HG02981 (cell line): ENCODE measurements at regions not wholly inside any gene's neighbourhood (a gene's known extent, or its start where the extent isn't known, plus 50 kb on each side); places are given as distances from the start of the nearest gene placed in this dataset.

Experiments used
- ATAC-seq: cut with Tn5 transposase; IDR thresholded peaks from one replicate; pipeline ENCODE4 v1.9.1; 2021; ENCODE audit warnings: mild to moderate bottlenecking, moderate library complexity; ENCODE audit not compliant: unreplicated experiment

DNA sequence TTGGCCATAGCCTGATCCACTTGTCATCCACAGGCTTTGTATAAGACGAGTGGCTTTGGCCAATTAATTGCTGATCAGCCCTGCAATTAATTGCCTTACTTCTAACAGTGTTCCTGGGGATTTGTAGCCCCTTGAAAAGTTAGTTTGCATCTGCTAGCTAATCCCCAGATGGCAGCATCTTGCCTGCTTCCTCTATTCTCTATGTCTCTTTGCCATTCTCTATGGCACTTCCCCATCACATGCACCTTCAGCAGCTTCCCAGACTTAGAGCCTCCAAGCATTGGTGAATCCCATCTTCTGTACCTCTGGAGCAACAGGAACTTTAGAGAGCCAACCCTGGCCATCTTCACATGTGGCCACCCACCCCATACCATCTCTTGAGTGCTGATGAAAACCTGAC, 197.0 kb upstream of the DMAC1 start:
- ATAC-seq, result no peak

DNA sequence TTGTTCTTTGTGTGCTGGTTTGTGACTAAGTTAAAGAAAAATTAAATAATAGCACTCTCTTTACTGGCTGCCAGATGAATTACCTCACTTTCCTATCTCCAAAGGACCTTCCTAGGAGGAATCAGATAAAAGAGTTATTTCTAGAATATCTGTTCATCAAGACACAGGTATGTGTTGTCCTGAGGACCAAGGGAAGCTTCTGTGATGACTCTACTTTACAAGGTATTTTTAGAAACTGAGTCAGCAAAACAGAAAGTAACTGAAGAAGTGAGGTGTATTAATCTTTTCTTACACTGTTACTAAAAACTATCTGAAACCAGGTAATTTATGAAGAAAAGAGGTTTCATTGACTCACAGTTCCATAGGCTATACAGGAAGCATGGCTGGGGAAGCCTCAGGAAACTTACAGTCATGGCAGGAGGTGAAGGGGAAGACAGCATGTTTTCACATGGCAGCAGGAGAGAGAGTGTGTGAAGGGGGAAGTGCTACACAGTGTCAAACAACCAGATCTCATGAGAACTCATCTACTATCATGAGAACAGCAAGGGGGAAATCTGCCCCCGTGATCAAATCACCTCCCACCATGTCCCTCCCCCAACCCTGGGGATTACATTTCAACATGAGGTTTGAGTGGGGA, 189.2 kb upstream of the DMAC1 start:
- no peak for ATAC-seq

DNA sequence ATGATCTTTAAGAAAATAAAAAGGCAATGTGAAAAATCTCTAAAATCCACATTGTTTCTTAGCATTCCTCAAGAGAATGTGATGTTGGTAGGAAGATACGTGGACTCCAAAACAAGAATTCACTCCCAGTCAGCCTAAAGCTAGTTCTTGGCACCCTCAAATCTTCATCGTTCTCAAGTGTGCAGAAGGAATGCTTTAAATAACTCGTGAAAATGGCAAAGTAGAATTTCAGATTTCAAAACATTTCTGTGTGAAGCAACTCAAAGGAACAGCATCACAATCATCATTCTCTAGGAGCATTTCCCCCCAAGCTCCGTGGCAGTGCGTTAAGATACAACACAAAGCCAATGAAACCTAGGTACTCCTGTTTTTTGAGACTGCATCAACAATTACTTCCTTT, 185.1 kb upstream of the DMAC1 start:
- ATAC-seq, result no peak

DNA sequence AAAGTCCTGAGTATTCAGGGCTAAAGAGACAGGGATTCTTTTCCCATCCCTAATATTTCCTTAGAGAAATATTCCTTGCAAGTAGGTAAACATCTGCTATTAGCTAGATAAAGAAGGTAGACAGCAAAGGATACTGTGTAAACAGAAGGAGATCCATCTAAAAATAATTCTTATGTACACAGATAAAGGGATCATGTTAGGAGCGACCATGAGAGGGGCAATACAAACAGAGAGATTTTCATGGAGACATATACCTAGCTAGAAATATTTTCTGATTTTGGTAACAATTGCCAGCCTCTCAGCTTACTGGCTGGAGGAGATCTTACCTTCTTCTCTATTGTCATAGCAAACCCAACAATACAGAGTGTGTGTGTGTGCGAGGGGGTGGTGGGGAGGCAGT, 184.6 kb upstream of the DMAC1 start:
- no peak for ATAC-seq

DNA sequence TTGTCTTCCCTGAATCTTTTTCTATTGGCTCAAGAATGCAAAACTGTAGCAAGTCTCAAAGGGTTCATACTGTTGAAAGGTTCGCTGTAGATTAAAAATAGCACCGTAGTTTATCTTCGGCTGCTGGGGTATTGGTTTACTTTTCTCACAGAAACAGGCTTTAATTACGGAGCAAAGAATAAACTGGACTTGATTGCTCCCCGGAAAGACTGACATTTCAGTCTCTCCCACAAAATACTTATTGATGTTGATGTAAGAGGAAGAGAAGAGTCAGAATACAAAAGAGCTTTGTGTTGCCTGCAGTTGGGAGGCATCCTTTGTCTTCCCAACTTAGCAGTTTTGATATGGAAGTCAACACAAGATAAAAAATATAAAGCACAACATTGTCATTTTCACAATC, 183.9 kb upstream of the DMAC1 start:
- no peak for ATAC-seq

DNA sequence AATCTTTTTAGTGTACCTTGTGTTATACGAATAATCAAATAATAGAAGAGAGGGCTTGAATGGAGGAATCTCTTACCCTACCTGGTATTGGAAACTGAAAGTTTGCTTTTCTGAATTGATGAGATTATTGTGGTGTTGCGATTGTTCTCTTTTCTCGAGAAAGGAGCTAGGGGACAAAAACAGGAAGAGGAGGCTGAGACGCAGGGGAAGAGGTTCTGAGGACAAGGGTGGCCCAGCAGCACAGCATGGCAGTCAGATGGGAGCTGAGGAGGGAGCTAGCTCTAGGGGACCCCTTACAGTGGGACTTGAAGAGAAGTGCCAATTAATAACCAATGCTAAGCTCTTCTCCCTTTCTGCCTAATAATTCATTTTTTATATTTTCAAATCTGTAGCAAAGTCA, 183.3 kb upstream of the DMAC1 start:
- no peak for ATAC-seq

DNA sequence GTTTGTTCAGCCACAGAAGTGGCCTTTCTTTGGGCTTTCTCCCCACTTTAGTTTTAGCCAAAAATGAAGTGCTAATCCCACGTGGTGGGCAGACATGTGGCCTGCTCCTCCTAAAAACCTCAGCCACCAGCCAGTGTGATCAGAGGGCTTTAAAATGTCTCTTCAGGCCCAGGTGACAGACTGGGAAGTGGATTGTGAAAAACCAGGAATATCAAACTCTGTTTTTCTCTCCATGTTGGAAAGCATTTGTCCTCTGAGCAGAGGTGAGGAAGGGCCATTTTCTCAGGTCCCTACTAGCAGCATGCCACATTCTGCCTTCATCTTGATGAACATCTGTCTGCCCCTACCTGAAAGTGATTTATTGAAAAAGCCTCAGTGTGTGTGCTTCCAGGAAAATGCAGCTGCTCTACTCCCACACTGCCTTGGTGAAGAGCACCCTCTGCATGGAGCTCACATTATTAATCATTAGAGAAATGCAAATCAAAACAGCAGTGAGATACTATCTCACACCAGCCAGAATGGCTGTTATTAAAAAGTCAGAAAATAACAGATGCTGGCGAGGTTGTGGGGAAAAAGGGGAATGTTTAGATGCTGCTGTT, 181.2 kb upstream of the DMAC1 start:
- no peak for ATAC-seq

DNA sequence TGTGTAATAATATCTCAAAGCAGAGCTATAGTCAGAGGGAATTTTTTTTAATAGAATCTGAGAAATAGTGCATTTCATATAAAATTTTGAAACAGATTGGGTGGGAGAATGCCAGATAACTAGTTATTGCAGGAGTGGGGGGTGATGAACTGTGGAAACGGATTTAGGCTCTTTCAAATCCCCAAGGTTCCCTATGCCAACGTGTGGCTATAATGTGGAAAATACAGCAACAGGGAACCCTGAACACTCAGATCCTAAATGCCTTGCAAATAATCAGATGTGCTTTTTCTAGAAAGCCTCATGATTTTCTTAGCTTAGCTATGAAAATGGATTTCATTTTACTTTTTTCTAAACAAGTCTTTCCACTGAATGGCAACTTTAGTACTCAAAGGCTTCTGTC, 180.5 kb upstream of the DMAC1 start:
- no peak for ATAC-seq

DNA sequence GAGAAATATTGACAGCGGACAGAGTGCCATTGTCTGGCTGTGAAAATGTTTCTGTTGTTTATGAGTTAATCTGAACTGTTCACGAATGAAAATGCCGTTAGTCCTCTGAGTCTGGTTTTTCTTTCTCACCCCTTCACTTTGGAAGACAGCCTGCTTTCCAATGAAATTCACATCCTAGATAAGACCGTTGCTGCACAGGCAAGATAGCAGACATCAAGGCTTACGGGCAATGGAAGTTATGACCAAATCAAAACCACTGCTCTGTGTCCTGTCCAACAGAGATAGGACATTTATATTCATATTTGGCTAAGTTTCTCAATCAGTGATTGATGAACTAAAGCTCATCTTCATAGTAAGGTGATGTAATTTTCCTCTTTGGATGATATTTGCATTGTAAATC, 180.0 kb upstream of the DMAC1 start:
- no peak for ATAC-seq

DNA sequence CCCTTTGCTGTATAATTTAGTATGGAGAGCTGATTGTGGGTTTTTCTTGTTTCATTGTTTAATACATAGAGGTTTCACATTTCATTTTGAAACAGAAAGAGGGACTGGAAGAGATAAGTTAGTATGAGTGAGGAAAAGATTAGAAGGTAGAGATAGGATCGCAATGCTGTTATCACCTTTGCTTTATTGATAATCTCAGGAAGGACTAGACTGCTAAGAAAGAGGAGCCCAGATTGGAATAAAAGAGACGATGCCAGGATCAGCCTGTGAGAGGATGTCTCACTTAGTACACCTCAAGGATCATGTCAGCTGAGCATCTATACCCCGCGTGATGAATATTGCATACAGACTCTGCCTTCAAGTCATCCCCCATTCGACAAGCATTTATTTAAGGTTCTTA, 178.0 kb upstream of the DMAC1 start:
- no peak for ATAC-seq

DNA sequence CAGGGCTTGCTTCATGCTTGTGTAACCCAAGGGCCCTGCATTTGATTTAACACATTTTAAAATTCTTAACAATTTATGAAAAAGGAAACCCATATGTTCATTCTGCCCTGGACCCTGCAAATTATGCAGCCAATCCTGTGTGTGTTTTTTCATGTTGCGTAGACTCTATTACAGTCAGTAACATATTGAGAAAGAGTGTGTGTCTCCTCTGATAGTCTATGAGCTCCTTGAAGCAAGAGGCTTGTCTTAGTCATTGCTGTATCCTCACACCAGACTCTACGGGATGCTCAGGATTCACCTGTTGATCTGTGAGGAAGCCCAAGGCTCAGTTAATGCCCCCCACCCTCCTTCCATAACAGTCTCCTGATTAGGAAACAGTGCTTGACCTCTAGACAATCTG, 177.3 kb upstream of the DMAC1 start:
- peak; percentile 6 for ATAC-seq

DNA sequence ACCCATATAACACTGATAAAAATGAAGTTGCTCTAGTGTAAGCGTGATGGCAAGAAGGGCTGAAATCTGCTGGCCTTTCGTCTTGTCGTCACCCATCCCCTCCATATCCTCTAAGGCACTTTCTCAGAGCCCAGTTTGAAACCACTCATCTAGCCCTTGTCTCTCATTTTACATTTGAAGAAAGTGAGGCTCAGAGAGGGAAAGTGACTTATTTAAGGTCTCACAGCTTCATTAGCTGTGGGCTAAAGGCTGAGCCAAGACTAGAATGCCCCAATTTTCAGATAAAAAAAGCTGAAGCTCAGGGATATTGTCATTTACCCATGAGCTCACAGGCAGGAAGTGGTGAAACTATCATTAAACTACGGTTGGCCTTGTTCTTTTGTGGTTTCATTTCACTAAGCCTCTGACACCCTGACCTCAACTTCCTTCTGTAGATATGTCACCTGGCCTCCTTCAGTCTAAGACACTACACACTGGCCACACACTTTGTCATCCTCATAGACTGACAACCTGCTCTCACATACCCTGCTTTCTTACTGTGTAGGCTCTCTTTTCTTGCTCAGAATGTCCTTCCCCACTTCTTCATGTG, 176.7 kb upstream of the DMAC1 start:
- peak; percentile 97 for ATAC-seq

DNA sequence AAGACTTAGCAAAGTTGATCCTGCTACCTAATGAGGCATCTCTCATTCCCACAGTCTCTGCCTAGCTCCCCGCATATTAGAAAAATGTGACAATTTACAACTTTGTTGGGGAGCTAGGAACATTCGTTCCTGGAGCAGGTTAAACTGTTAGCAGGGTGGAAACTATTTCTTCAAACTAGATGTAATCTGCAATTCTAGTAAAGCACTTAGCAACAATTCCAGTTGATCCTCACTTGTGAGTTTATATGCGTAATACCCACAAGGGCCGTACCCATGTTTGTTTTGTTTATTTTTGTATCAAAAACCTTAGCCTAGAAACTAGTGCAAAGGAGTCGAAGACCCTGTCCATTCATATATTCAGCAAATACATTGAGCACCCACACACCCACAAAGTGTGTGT, 175.8 kb upstream of the DMAC1 start:
- ATAC-seq, result no peak

DNA sequence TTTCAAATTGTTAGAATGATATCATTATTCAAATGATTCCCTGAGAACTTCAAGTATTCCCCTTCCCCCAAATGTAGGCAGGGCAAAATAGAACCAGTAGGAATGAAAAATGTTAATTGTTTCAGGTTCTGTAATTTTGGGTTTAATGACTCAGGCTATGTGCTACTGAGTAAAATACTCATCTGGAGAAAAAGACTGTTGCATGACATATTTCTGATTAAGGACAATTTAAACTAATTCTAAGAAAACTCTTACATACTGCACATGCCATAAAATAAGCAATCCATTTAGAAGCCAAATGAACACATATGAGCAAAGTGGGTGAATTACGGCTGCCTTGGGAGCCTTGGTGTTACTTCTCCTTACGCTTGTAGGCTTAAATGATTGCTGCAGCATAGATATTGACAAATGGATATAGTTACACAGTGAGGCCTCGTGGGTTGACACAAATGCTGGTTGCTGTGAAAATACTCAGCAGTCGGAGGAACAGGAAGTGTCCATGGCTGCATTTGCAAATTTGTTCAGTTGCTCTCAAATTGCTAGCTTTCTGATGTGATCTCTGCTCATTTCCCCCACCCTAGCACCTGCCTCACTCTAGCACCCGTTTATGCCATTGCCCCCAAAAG, 174.9 kb upstream of the DMAC1 start:
- no peak for ATAC-seq

DNA sequence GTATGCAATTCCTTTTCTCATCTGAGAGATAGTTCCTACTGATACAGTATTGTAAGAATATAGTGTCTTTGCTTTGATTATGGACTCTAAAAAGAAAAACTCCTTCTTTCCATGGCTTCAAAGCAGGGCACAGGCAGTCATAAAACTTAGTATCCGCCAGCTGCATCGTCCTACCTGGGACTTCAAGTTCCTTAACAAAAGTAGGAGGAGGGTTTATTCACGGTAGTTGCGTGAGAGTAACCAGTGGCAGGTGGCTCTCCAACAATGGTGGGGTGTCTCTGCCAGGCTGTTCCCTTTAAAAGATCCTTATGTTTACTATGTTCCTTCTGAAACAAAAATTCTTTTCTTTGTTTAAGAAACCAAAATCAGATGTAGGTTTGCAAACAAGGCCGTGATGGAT, 173.5 kb upstream of the DMAC1 start:
- no peak for ATAC-seq

DNA sequence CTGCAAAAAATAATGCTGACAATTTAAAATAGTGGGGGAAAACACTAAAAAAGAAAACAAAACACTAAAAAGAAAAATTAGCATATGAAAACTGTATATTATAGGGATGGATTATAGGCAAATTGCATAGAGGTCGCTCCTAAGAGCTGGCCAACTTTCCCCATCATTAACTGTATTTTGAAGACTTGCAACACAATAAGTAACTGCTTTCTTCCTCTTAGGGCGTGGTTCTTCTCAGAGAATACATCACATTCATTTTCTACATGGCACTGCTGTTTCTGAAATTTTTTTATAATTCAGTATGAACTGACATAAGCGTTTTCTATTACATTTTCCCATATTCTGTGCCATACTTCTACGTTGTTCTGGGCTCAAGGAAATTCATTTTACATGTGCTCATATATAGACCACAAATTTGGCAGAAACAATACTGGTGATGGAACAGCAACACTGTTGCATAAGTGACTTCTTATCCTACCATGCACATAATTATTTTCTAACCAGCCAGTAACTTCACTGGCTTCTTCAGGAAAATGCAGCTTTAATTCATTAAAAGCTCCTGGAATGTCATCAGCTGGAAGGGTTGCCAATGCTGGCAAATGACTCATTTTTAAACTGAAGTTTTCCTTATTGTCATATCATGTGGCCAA, 171.2 kb upstream of the DMAC1 start:
- ATAC-seq, result no peak

DNA sequence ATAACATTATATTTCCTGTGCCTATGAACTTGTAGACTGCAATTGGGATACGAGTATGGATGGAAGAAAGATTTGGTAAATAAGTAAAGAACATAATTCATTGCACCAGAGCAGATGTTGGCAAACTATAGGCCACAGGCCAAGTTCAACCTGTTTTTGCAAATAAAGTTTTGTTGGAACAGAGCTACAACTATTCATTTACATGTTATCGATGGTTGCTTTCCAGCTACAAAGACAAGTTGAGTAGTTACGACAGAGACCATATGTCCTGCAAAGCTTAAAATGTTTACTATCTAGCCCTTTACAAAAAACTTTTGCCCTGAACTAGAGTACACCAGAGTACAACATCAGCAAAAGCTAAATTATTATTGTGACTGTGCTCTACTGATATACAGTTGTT, 169.1 kb upstream of the DMAC1 start:
- no peak for ATAC-seq

DNA sequence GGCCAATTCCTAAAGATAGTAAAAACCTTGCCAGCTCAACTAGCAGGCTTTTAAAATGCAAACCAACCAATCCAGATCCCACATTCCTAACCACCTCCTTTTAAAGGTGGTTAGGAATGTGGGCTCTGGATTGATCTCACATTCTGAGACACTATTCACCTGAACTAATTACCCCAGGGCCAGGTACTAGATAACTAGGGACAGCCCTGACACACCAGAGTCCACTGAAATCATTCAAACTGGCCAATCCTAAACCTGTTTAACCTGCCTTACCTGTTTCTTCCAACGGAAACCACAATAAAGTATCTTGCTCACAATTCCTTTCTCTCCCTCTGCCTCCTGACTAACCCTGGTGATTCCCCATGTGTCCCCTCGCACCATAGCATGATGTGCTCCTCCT, 168.3 kb upstream of the DMAC1 start:
- no peak for ATAC-seq

DNA sequence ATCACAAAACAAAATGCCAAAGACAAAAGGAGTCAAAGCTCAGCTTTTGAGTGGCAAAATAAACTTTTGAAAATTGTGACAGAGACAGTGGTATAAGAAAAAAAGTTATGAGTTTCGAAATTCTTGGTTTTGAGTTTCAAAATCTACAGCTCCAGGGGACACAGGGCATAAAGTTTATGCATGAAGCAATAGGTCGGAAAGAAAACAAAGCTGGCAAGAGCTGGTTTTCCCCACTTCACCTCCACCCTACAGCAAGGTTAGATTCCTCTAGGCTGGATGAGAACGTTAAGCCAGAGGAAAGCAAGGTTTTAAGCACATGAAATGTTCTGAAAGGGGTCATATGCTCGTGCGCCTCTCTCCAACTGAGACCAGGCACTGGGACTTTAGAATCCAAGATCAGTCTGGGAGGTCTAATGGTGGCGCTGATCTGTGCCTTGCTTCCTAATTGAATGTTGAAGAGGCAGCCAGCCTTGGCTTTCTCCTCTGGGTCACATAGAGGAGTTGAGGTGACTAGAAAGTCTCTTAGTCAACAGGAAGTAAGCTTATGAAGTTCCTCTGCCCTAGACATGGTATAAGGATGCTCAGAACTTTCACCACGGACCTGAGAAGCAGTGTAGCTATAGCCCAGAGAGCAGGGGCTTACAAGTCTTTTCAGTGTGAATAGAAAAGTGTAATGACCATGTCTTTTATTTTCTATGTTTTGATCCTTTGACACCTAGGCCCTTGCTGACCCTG, 167.7 kb upstream of the DMAC1 start:
- no peak for ATAC-seq

DNA sequence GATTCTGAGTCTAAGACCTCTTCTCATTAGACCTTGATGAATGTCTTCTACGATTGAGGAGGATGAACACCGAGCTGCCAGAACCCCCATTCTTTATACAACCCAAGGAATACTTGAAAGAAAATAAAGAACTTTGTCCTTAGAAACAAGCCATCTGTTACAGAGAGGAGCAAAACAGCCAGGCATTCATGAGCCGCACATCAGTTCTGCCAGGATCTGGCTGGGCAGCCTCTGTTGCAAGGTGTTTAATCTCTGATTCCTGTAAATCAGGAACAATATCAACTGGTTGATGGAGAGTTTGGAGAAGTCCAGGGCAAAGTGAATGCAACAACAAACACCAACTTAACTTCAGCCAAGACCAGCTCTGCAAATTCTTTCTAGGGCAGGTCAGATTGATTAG, 165.5 kb upstream of the DMAC1 start:
- ATAC-seq, result no peak

DNA sequence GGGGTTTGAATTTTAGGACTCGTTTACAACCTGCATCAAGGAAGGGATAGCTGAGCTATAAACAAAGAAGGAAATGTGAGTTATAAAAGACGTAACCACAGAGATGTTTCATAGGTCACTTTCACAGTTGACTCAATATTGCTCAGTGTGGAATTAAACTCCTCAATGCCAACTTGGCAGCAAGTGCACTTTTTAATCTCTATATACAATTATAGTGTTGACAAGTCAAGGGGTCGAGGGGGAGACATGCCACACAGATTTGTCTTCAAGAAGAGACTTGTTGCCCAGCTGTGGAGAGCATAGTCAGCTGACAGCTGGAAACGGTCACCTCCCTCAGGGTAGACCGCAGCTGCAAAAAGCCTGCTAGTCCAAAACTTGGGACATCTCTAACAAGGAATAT, 163.4 kb upstream of the DMAC1 start:
- no peak for ATAC-seq
